WTC11 (cell line): ENCODE measurements at regions not wholly inside any gene's neighbourhood (a gene's known extent, or its start where the extent isn't known, plus 50 kb on each side); places are given as distances from the start of the nearest gene placed in this dataset.

Experiments
- ATF2 ChIP-seq: sonication (generic); formaldehyde crosslinking; IDR thresholded peaks from 2 replicates; pipeline ENCODE4 v1.8.1; 2022; ENCODE audit warnings: low read depth, missing genetic modification reagents, borderline replicate concordance
- ATF6 ChIP-seq: sonication (generic); formaldehyde crosslinking; IDR thresholded peaks from 2 replicates; pipeline ENCODE4 v1.8.1; 2023; ENCODE audit warnings: mild to moderate bottlenecking, missing genetic modification reagents
- CBFB ChIP-seq: sonication (generic); formaldehyde crosslinking; IDR thresholded peaks from 2 replicates; pipeline ENCODE4 v1.8.1; 2022; ENCODE audit warnings: mild to moderate bottlenecking, low read depth, missing genetic modification reagents
- CTCF ChIP-seq: fragments of 200-600 bp; IDR thresholded peaks from 2 replicates; pipeline ENCODE4 v1.8.0; 2022; ENCODE audit warnings: antibody characterized with exemption
- E2F4 ChIP-seq: sonication (generic); formaldehyde crosslinking; IDR thresholded peaks from 2 replicates; pipeline ENCODE4 v1.8.1; 2022; ENCODE audit warnings: low read depth, mild to moderate bottlenecking, moderate library complexity, missing genetic modification reagents, borderline replicate concordance
- ETV6 ChIP-seq: sonication (generic); formaldehyde crosslinking; IDR thresholded peaks from 2 replicates; pipeline ENCODE4 v1.8.1; 2022; ENCODE audit warnings: mild to moderate bottlenecking, missing genetic modification reagents
- HMGXB4 ChIP-seq: sonication (generic); formaldehyde crosslinking; IDR thresholded peaks from 2 replicates; pipeline ENCODE4 v1.8.1; 2023; ENCODE audit warnings: mild to moderate bottlenecking, moderate library complexity, missing genetic modification reagents
- RELA ChIP-seq: sonication (generic); formaldehyde crosslinking; IDR thresholded peaks from 2 replicates; pipeline ENCODE4 v1.8.1; 2022; ENCODE audit warnings: missing genetic modification reagents, mild to moderate bottlenecking, borderline replicate concordance
- SP1 ChIP-seq: sonication (generic); formaldehyde crosslinking; conservative IDR thresholded peaks from 2 replicates; pipeline ENCODE4 v1.8.1; 2022; ENCODE audit warnings: missing genetic modification reagents
- TEAD4 ChIP-seq: sonication (generic); formaldehyde crosslinking; IDR thresholded peaks from 2 replicates; pipeline ENCODE4 v1.8.0; 2022; ENCODE audit warnings: mild to moderate bottlenecking, missing genetic modification reagents
- ZBTB21 ChIP-seq: sonication (generic); formaldehyde crosslinking; IDR thresholded peaks from 2 replicates; pipeline ENCODE4 v1.8.1; 2023; ENCODE audit warnings: mild to moderate bottlenecking, missing genetic modification reagents, borderline replicate concordance
- ZNF281 ChIP-seq: sonication (generic); formaldehyde crosslinking; IDR thresholded peaks from 2 replicates; pipeline ENCODE4 v1.8.0; 2023; ENCODE audit warnings: mild to moderate bottlenecking, missing genetic modification reagents

- no peak for TF ChIP-seq ATF2
- TF ChIP-seq ZNF281 (CRISPR knock-in tag), result no peak
- TF ChIP-seq TEAD4 (CRISPR knock-in tag), result no peak
- no peak for TF ChIP-seq CTCF
- no peak for TF ChIP-seq CBFB (CRISPR knock-in tag)
- TF ChIP-seq E2F4, result no peak
- TF ChIP-seq SP1 (CRISPR knock-in tag), result no peak
- TF ChIP-seq RELA (CRISPR knock-in tag), result no peak
- no peak for TF ChIP-seq ATF6 (CRISPR knock-in tag)
- TF ChIP-seq ZBTB21, result no peak
- TF ChIP-seq HMGXB4, result no peak
- no peak for TF ChIP-seq ETV6 (CRISPR knock-in tag)
Measured at GRCh38 chr11:15873501-15873900, 482.8 kb downstream of the SOX6 start.
